T-helper 1 cell treated with Interleukin-12 subunit alpha and Interleukin-12 subunit beta and Interleukin-4 antibody, amounts not matched to agents 30 μg/mL and 1 μg/mL, for 36 hours (primary cell): ENCODE measurements at regions not wholly inside any gene's neighbourhood (a gene's known extent, or its start where the extent isn't known, plus 50 kb on each side); places are given as distances from the start of the nearest gene placed in this dataset.
"Not testable (repeated sequence)": the region's sequence is repeated elsewhere in the genome, so short reads cannot be mapped to it uniquely, and the experiment has no call there.

ENCODE experiments used
- H3K27ac Mint-ChIP-seq: one replicate; pipeline ENCODE4 v1.8.0; 2021; ENCODE audit warnings: mild to moderate bottlenecking, mixed read lengths
- H3K27me3 Mint-ChIP-seq: one replicate; pipeline ENCODE4 v1.8.0; 2021; ENCODE audit warnings: low read depth, mixed read lengths
- H3K36me3 Mint-ChIP-seq: one replicate; pipeline ENCODE4 v1.8.0; 2021; ENCODE audit warnings: low read depth, mixed read lengths
- H3K4me1 Mint-ChIP-seq: one replicate; pipeline ENCODE4 v1.8.0; 2021; ENCODE audit warnings: low read depth, mixed read lengths
- H3K4me3 Mint-ChIP-seq: one replicate; pipeline ENCODE4 v1.8.0; 2021; ENCODE audit warnings: mild to moderate bottlenecking, moderate library complexity, mixed read lengths
- H3K9me3 Mint-ChIP-seq: one replicate; pipeline ENCODE4 v1.8.0; 2021; ENCODE audit warnings: mixed read lengths

DNA sequence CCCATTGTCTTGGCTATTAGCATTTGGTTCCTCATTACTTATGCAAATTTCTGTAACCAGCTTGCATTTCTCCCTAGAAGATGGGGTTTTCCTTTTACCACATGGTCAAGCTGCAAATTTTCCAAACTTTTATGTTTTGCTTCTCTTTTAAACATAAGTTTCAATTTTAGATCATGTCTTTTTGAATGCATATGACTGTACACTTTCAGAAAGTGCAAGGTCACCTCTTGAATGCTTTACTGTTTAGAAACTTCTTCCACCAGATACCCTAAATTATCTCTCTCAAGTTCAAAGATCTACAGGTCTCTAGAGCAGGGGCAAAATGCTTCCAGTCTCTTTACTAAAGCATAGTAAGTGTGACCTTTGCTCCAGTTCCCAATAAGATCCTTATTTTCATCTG lies 837.6 kb upstream of the NXPH2 start:
- Mint-ChIP-seq H3K36me3 (no peaks in the 10 kb centered on the region), H3K4me3 (no peak overlapping the region), H3K9me3 (peaks cover 3% of the 10 kb centered on the region), H3K27me3 (no peaks in the 10 kb centered on the region), H3K27ac (no peak overlapping the region), H3K4me1 (no peaks in the 10 kb centered on the region)

DNA sequence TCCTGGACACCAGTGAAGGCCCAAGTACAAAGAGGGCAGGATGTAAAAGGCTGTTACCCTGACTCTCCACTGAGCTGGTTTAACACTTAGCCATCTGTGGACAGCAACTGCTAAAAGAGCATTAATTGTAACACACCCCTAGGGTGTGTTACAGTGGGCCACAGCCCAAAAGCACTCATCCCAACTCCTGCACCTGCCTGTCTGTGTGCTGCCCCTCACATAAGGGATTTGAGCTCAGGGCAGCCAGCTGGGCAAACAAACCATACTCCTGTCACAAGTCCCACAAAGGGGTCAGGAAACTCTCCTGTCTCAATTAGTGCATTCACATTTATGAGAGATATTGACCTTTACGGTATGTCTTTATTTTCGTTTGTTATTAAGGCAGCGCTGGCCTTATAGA lies 833.1 kb upstream of the NXPH2 start:
- Mint-ChIP-seq H3K9me3 (peaks cover 3% of the 10 kb centered on the region), H3K36me3 (no peaks in the 10 kb centered on the region), H3K4me1 (no peaks in the 10 kb centered on the region), H3K27me3 (no peaks in the 10 kb centered on the region), H3K4me3 (no peak overlapping the region), H3K27ac (no peak overlapping the region)

- no peaks in the 10 kb centered on the region for H3K27me3 Mint-ChIP-seq
- no peaks in the 10 kb centered on the region for H3K4me1 Mint-ChIP-seq
- no peak overlapping the region for H3K4me3 Mint-ChIP-seq
- no peaks in the 10 kb centered on the region for H3K36me3 Mint-ChIP-seq
- peaks cover 4% of the 10 kb centered on the region for H3K9me3 Mint-ChIP-seq
- no peak overlapping the region for H3K27ac Mint-ChIP-seq
These were observed 830.3 kb upstream of the NXPH2 start for GRCh38 chr2:139610512-139610911.

- Mint-ChIP-seq H3K9me3 (peaks cover 12% of the 10 kb centered on the region), H3K27me3 (no peaks in the 10 kb centered on the region), H3K4me1 (no peaks in the 10 kb centered on the region), H3K36me3 (no peaks in the 10 kb centered on the region), H3K27ac (no peak overlapping the region), H3K4me3 (no peak overlapping the region)
These were observed 828.9 kb upstream of the NXPH2 start for GRCh38 chr2:139609109-139609508.

GRCh38 chr2:139605668-139606067 lies 825.5 kb upstream of the NXPH2 start:
- Mint-ChIP-seq H3K4me1 (no peaks in the 10 kb centered on the region), H3K9me3 (peaks cover 15% of the 10 kb centered on the region), H3K4me3 (no peak overlapping the region), H3K36me3 (no peaks in the 10 kb centered on the region), H3K27me3 (no peaks in the 10 kb centered on the region), H3K27ac (no peak overlapping the region)

DNA sequence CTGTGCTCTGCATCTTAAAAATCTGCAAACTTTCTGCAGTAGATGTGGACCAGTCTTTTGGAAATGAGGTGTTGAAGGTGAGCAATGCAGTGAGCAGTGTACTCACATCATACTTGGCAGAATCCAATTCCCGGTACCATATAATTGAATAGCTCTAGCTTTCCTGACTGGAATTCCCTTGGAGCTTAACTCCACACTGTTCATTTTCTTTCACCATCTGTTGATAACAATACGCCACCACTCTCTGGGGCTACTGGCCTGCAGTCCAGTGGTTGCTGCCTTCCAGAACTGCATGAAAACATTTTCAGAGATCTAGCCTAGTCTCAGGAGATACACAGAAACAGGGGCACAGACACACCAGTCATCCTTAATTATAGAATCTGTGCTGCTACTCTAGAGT lies 820.0 kb upstream of the NXPH2 start:
- Mint-ChIP-seq H3K4me1 (no peaks in the 10 kb centered on the region), H3K27me3 (no peaks in the 10 kb centered on the region), H3K9me3 (peaks cover 11% of the 10 kb centered on the region), H3K4me3 (no peak overlapping the region), H3K36me3 (no peaks in the 10 kb centered on the region), H3K27ac (no peak overlapping the region)

DNA sequence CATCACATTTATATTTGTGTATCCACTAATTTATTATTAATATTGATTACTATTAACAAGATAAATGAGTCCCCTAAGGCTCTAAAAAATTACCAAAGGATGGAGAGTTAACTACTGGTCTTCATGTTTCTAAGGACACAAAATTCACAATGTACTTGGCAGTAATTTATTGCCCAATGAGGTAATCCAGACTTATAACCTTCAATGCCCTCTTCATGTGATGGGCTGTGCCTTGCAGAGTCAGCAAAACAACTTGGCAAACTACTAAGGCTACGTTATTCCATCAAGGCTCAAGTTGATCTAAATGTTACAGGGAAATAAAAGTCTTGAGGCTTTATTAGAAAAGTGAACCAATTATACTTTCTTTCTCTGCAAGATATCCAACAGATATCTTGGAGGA lies 804.9 kb upstream of the NXPH2 start:
- peaks cover 11% of the 10 kb centered on the region for H3K9me3 Mint-ChIP-seq
- no peak overlapping the region for H3K27ac Mint-ChIP-seq
- H3K4me3 Mint-ChIP-seq: no peak overlapping the region
- H3K27me3 Mint-ChIP-seq: no peaks in the 10 kb centered on the region
- no peaks in the 10 kb centered on the region for H3K4me1 Mint-ChIP-seq
- no peaks in the 10 kb centered on the region for H3K36me3 Mint-ChIP-seq

GRCh38 chr2:139574371-139574770 lies 794.2 kb upstream of the NXPH2 start:
- Mint-ChIP-seq H3K27me3 (no peaks in the 10 kb centered on the region), H3K4me3 (no peak overlapping the region), H3K36me3 (no peaks in the 10 kb centered on the region), H3K9me3 (peaks cover 19% of the 10 kb centered on the region), H3K4me1 (no peaks in the 10 kb centered on the region), H3K27ac (no peak overlapping the region)

GRCh38 chr2:139556789-139557188 lies 776.6 kb upstream of the NXPH2 start:
- Mint-ChIP-seq H3K9me3 (peaks cover 28% of the 10 kb centered on the region), H3K27ac (no peak overlapping the region), H3K4me3 (no peak overlapping the region), H3K36me3 (no peaks in the 10 kb centered on the region), H3K4me1 (no peaks in the 10 kb centered on the region), H3K27me3 (no peaks in the 10 kb centered on the region)

DNA sequence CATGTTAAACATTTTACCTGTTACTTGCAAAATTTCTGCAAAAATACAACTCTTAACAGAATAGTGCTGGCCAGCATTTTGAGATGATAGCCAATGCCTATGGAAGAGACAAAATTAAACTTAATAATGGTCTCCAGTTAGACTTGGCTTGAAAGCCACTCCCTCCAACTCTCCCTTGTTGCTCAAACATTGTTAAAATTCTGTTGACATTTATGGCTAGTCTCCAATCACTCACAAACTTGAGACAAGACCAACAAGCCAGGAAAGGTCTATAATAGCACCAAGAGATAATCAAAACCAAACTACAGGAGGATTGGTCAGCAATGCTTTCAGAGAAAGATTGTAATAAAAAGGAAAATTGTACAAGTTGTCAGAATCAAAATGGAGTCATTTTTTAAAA lies 770.7 kb upstream of the NXPH2 start:
- Mint-ChIP-seq H3K36me3 (no peaks in the 10 kb centered on the region), H3K4me3 (no peak overlapping the region), H3K27ac (no peak overlapping the region), H3K4me1 (no peaks in the 10 kb centered on the region), H3K9me3 (peaks cover 6% of the 10 kb centered on the region), H3K27me3 (no peaks in the 10 kb centered on the region)

DNA sequence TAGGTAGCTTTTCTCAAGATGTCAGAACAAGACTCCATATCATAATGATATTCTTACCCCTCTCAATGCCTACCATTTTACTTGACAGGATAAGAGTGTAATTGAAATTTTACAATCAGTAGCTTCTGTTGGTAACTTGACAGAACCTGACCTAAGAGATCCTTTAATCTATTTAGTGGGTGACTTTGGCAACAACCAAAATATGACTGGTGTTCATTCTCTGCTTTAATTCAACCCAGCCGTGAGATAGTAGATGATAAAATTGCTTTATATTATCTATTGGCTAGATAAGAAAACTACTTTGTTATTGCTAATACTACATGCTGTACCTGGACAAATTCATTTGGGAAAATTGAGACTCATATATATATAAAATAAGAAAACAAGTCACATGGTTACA lies 770.2 kb upstream of the NXPH2 start:
- Mint-ChIP-seq H3K27ac (no peak overlapping the region), H3K4me1 (no peaks in the 10 kb centered on the region), H3K4me3 (no peak overlapping the region), H3K36me3 (no peaks in the 10 kb centered on the region), H3K9me3 (peaks cover 5% of the 10 kb centered on the region), H3K27me3 (no peaks in the 10 kb centered on the region)

DNA sequence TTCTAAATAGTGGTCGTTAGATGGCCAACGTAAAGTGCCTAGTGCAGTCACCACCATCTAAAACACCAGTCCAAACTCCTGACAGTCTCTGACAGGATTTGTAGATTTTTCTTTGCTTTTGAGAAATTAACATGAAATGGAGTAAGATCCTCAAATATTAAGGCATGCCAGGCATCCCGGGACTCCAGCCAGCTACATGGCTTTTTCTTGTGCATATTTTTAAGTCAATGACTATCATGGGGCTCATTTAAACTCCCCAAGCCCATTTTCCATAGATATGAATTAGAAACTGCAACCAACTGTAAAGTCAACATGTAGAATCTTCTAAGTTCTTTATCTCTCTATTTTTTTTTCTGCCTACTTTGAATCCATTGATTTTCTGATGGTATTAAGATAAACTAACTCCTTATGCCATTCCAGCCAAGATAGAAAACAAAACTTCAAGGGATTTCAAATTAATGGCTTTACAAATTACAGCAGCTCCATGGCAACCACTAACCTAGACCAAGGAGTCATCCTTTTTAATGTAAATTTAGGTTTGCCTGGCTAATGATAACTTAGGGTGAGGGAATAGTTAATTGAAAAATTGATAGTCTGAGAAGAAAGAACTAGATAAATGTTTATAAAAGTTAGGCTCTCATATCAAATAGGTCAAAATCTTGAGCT lies 764.1 kb upstream of the NXPH2 start:
- no peaks in the 10 kb centered on the region for H3K4me1 Mint-ChIP-seq
- peaks cover 20% of the 10 kb centered on the region for H3K9me3 Mint-ChIP-seq
- no peak overlapping the region for H3K27ac Mint-ChIP-seq
- H3K27me3 Mint-ChIP-seq: no peaks in the 10 kb centered on the region
- H3K36me3 Mint-ChIP-seq: no peaks in the 10 kb centered on the region
- no peak overlapping the region for H3K4me3 Mint-ChIP-seq

- H3K4me3 Mint-ChIP-seq, H3K27ac Mint-ChIP-seq, H3K4me1 Mint-ChIP-seq, H3K36me3 Mint-ChIP-seq, H3K27me3 Mint-ChIP-seq: not testable (repeated sequence)
- peaks cover 28% of the 10 kb centered on the region for H3K9me3 Mint-ChIP-seq
These were observed 758.3 kb upstream of the NXPH2 start for GRCh38 chr2:139538332-139539020.

DNA sequence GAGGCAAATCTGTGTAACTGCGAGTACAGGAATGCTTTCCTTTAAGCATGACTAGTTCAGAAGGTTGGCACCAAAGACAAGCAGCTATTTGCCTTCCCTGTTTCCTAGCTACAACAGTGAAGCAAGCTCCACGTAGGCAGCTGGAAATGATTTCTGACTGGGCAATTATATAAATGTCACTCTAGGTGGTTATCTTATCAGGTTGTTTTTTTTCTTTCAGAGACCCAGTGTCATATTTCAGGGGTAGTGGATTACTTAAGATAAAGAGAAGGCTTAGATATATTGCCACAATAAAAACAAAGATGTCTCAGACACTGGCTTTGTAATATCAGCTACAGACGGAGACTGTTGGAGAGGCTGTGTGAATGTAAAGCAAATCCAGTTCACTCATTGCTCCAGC lies 748.9 kb upstream of the NXPH2 start:
- H3K4me1 Mint-ChIP-seq: no peaks in the 10 kb centered on the region
- H3K9me3 Mint-ChIP-seq: peaks cover 5% of the 10 kb centered on the region
- no peaks in the 10 kb centered on the region for H3K27me3 Mint-ChIP-seq
- no peaks in the 10 kb centered on the region for H3K36me3 Mint-ChIP-seq
- no peak overlapping the region for H3K4me3 Mint-ChIP-seq
- H3K27ac Mint-ChIP-seq: no peak overlapping the region

- H3K36me3 Mint-ChIP-seq: no peaks in the 10 kb centered on the region
- H3K27me3 Mint-ChIP-seq: no peaks in the 10 kb centered on the region
- no peak overlapping the region for H3K27ac Mint-ChIP-seq
- peaks cover 9% of the 10 kb centered on the region for H3K9me3 Mint-ChIP-seq
- no peaks in the 10 kb centered on the region for H3K4me1 Mint-ChIP-seq
- H3K4me3 Mint-ChIP-seq: no peak overlapping the region
These were observed 746.6 kb upstream of the NXPH2 start for GRCh38 chr2:139526781-139527180.
